ENCODE measurements at regions not wholly inside any gene's neighbourhood (a gene's known extent, or its start where the extent isn't known, plus 50 kb on each side); places are given as distances from the start of the nearest gene placed in this dataset.

DNA sequence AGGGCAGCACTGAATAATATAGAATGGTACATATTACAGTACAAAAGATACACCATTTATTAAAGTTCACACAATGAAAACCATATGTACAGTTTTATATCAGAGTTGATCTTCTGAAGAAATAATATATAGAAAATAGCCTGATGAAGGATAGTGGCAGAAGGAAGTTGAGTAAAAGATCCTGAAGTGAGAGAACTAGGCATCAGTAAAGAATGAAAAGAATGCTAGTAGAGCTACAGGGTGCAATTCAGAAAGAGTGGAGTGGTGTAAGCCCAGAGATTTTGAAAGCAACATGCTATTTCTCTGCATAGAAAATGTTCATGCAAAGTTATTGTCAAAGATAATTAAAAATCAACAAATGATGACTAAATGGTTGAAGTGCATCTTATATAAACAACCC, 1552.7 kb upstream of the TENM4 start:
- TF ChIP-seq, protein P1, sequence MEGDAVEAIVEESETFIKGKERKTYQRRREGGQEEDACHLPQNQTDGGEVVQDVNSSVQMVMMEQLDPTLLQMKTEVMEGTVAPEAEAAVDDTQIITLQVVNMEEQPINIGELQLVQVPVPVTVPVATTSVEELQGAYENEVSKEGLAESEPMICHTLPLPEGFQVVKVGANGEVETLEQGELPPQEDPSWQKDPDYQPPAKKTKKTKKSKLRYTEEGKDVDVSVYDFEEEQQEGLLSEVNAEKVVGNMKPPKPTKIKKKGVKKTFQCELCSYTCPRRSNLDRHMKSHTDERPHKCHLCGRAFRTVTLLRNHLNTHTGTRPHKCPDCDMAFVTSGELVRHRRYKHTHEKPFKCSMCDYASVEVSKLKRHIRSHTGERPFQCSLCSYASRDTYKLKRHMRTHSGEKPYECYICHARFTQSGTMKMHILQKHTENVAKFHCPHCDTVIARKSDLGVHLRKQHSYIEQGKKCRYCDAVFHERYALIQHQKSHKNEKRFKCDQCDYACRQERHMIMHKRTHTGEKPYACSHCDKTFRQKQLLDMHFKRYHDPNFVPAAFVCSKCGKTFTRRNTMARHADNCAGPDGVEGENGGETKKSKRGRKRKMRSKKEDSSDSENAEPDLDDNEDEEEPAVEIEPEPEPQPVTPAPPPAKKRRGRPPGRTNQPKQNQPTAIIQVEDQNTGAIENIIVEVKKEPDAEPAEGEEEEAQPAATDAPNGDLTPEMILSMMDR (IDR thresholded peaks at IDR 0.05): no peak
- TF ChIP-seq POLR2A (IDR thresholded peaks at IDR 0.05): no peak
